Neural progenitor cell (in vitro differentiated cells): ENCODE measurements at regions not wholly inside any gene's neighbourhood (a gene's known extent, or its start where the extent isn't known, plus 50 kb on each side); places are given as distances from the start of the nearest gene placed in this dataset.

Experiments
- DNase-seq: peaks from one replicate; pipeline ENCODE4 v3.0.0-alpha.2; 2016; ENCODE audit warnings: low spot score
- H2AFZ ChIP-seq: fragments of 200-600 bp; sonication (generic); replicated peaks from 2 replicates; pipeline ENCODE4 v1.6.1; 2016; ENCODE audit warnings: antibody characterized with exemption
- H3F3A ChIP-seq: fragments of 200-600 bp; sonication (generic); 2 replicates; pipeline ENCODE4 v1.6.1; 2016; ENCODE audit warnings: antibody characterized with exemption, low read depth
- H3K27ac ChIP-seq: fragments of 200-600 bp; sonication (generic); 2 replicates; pipeline ENCODE4 v1.5.1; 2016; ENCODE audit warnings: mild to moderate bottlenecking
- H3K27me3 ChIP-seq: fragments of 200-600 bp; sonication (generic); 2 replicates; pipeline ENCODE4 v1.6.1; 2016; ENCODE audit warnings: mild to moderate bottlenecking, moderate library complexity
- H3K36me3 ChIP-seq: fragments of 200-600 bp; sonication (generic); 2 replicates; pipeline ENCODE4 v1.5.1; 2016
- H3K4me1 ChIP-seq: fragments of 200-600 bp; sonication (generic); 2 replicates; pipeline ENCODE4 v1.6.1; 2016; ENCODE audit warnings: mixed run types
- H3K4me2 ChIP-seq: fragments of 200-600 bp; sonication (generic); 2 replicates; pipeline ENCODE4 v1.6.1; 2016
- H3K4me3 ChIP-seq: fragments of 200-600 bp; sonication (generic); 2 replicates; pipeline ENCODE4 v1.5.1; 2016
- H3K79me2 ChIP-seq: fragments of 200-600 bp; sonication (generic); 2 replicates; pipeline ENCODE4 v1.6.1; 2016; ENCODE audit warnings: low read depth
- H3K9ac ChIP-seq: fragments of 200-600 bp; sonication (generic); 2 replicates; pipeline ENCODE4 v1.6.1; 2016
- H3K9me3 ChIP-seq: fragments of 200-600 bp; sonication (generic); 2 replicates; pipeline ENCODE4 v1.5.1; 2016; ENCODE audit warnings: low read depth
- H4K20me1 ChIP-seq: fragments of 200-600 bp; sonication (generic); 2 replicates; pipeline ENCODE4 v1.6.1; 2016; ENCODE audit warnings: low read depth
- H3K27ac Mint-ChIP-seq: 3 replicates; pipeline ENCODE4 v1.8.0; 2021; ENCODE audit warnings: mixed read lengths
- H3K27me3 Mint-ChIP-seq: 2 replicates; pipeline ENCODE4 v1.8.0; 2022; ENCODE audit warnings: low read depth, mild to moderate bottlenecking, inconsistent platforms, moderate library complexity, mixed read lengths; ENCODE audit not compliant: insufficient read depth
- H3K36me3 Mint-ChIP-seq: 3 replicates; pipeline ENCODE4 v1.8.0; 2021; ENCODE audit warnings: mixed read lengths
- H3K4me1 Mint-ChIP-seq: 3 replicates; pipeline ENCODE4 v1.8.0; 2021; ENCODE audit warnings: mixed read lengths
- H3K4me3 Mint-ChIP-seq: 3 replicates; pipeline ENCODE4 v1.8.0; 2021; ENCODE audit warnings: mild to moderate bottlenecking, moderate library complexity, mixed read lengths
- H3K9me3 Mint-ChIP-seq: 3 replicates; pipeline ENCODE4 v1.8.0; 2020; ENCODE audit warnings: mixed read lengths
- CTCF ChIP-seq: fragments of 200-600 bp; sonication (generic); IDR thresholded peaks from 2 replicates; pipeline ENCODE4 v1.5.1; 2017; ENCODE audit warnings: antibody characterized with exemption, mild to moderate bottlenecking
- EZH2 ChIP-seq: fragments of 200-600 bp; sonication (generic); IDR thresholded peaks from 2 replicates; pipeline ENCODE4 v1.6.1; 2017; ENCODE audit warnings: antibody characterized with exemption, mild to moderate bottlenecking, moderate library complexity
- EZH2phosphoT487 ChIP-seq: fragments of 200-600 bp; sonication (generic); IDR thresholded peaks from 2 replicates; pipeline ENCODE4 v1.6.1; 2017; ENCODE audit warnings: antibody characterized with exemption

GRCh38 chr2:146532509-146533147 lies 1312.2 kb upstream of the ACVR2A start:
- no peak overlapping the region for H3K27ac Mint-ChIP-seq

GRCh38 chr2:146532009-146532408 lies 1312.8 kb upstream of the ACVR2A start:
- Mint-ChIP-seq H3K9me3 (peaks cover 1% of the 10 kb centered on the region), H3K4me3 (no peak overlapping the region), H3K27me3 (no peaks in the 10 kb centered on the region), H3K27ac (no peak overlapping the region), H3K4me1 (no peaks in the 10 kb centered on the region), H3K36me3 (no peaks in the 10 kb centered on the region)
- H3K9me3 ChIP-seq, result no peaks in the 10 kb centered on the region
- H3K4me1 ChIP-seq, result peaks cover 17% of the 10 kb centered on the region
- no peaks in the 10 kb centered on the region for H3F3A ChIP-seq
- H4K20me1 ChIP-seq, result no peaks in the 10 kb centered on the region
- H3K27me3 ChIP-seq, result no peaks in the 10 kb centered on the region
- H2AFZ ChIP-seq, result no peak overlapping the region
- H3K79me2 ChIP-seq, result no peaks in the 10 kb centered on the region
- H3K4me2 ChIP-seq, result no peak overlapping the region
- DNase-seq, result no peak
- no peak overlapping the region for H3K27ac ChIP-seq
- H3K4me3 ChIP-seq, result no peak overlapping the region
- TF ChIP-seq EZH2phosphoT487 (no peak), EZH2 (no peak), CTCF (no peak)
- peaks cover 3% of the 10 kb centered on the region for H3K36me3 ChIP-seq
- H3K9ac ChIP-seq, result no peak overlapping the region

More at GRCh38 chr2:146532509-146533147, 1312.2 kb upstream of the ACVR2A start:
- no peak for DNase-seq
- Mint-ChIP-seq H3K4me1 (no peaks in the 10 kb centered on the region), H3K4me3 (no peak overlapping the region), H3K27me3 (no peaks in the 10 kb centered on the region), H3K36me3 (no peaks in the 10 kb centered on the region), H3K9me3 (peaks cover 1% of the 10 kb centered on the region)
- H3K4me2 ChIP-seq, result no peak overlapping the region
- no peak overlapping the region for H3K27ac ChIP-seq
- no peaks in the 10 kb centered on the region for H4K20me1 ChIP-seq
- no peaks in the 10 kb centered on the region for H3K27me3 ChIP-seq
- peak overlapping the region; percentile 58 for H2AFZ ChIP-seq
- H3K9ac ChIP-seq, result no peak overlapping the region
- H3K4me1 ChIP-seq, result peaks cover 17% of the 10 kb centered on the region
- no peak overlapping the region for H3K4me3 ChIP-seq
- TF ChIP-seq EZH2, result no peak
- no peak for TF ChIP-seq CTCF
- TF ChIP-seq EZH2phosphoT487, result no peak
- no peaks in the 10 kb centered on the region for H3K79me2 ChIP-seq
- no peaks in the 10 kb centered on the region for H3K9me3 ChIP-seq
- H3K36me3 ChIP-seq, result peaks cover 3% of the 10 kb centered on the region
- peaks cover under 1% of the 10 kb centered on the region for H3F3A ChIP-seq

GRCh38 chr2:146530886-146531285 lies 1313.9 kb upstream of the ACVR2A start:
- Mint-ChIP-seq H3K27ac (no peak overlapping the region), H3K27me3 (no peaks in the 10 kb centered on the region), H3K4me1 (no peaks in the 10 kb centered on the region), H3K36me3 (no peaks in the 10 kb centered on the region), H3K4me3 (no peak overlapping the region), H3K9me3 (no peaks in the 10 kb centered on the region)
- TF ChIP-seq EZH2phosphoT487 (no peak), EZH2 (no peak), CTCF (no peak)
- no peak overlapping the region for H2AFZ ChIP-seq
- no peaks in the 10 kb centered on the region for H3K9me3 ChIP-seq
- H3F3A ChIP-seq, result no peaks in the 10 kb centered on the region
- H3K27ac ChIP-seq, result no peak overlapping the region
- no peaks in the 10 kb centered on the region for H4K20me1 ChIP-seq
- H3K36me3 ChIP-seq, result peaks cover 3% of the 10 kb centered on the region
- peaks cover 17% of the 10 kb centered on the region for H3K4me1 ChIP-seq
- no peak for DNase-seq
- H3K27me3 ChIP-seq, result no peaks in the 10 kb centered on the region
- no peak overlapping the region for H3K9ac ChIP-seq
- H3K79me2 ChIP-seq, result no peaks in the 10 kb centered on the region
- H3K4me2 ChIP-seq, result no peak overlapping the region
- H3K4me3 ChIP-seq, result no peak overlapping the region
